GM04504 (cell line): ENCODE measurements at regions not wholly inside any gene's neighbourhood (a gene's known extent, or its start where the extent isn't known, plus 50 kb on each side); places are given as distances from the start of the nearest gene placed in this dataset.
"Not testable (repeated sequence)": the region's sequence is repeated elsewhere in the genome, so short reads cannot be mapped to it uniquely, and the experiment has no call there.

Experiments used
- DNase-seq: peaks from one replicate; pipeline ENCODE4 v3.0.0-alpha.2; 2012; ENCODE audit warnings: low read depth

GRCh38 chr1:215402147-215402546 is 165.0 kb upstream of the KCTD3 start:
- DNase-seq = no peak

GRCh38 chr1:215405211-215405610 is 161.9 kb upstream of the KCTD3 start:
- no peak for DNase-seq

DNA sequence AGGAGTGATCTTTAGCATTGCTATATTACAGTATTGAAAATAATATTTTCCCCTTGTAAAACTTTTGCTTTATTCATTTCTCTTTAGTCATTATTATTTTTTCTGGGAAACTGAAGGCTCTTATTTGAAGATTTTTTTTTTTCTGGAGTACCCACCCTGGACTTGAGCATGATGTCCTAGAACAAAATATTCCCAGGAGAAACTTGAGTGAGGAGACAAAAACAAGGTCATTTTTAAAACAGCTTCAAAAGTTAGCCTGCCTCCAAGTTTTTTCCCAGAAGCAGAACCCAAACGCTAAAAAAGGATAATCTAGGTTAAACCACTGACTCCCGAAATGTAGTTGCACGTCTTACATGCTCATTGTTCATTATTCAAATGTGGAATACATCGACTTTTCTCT is 160.2 kb upstream of the KCTD3 start:
- DNase-seq = no peak

DNA sequence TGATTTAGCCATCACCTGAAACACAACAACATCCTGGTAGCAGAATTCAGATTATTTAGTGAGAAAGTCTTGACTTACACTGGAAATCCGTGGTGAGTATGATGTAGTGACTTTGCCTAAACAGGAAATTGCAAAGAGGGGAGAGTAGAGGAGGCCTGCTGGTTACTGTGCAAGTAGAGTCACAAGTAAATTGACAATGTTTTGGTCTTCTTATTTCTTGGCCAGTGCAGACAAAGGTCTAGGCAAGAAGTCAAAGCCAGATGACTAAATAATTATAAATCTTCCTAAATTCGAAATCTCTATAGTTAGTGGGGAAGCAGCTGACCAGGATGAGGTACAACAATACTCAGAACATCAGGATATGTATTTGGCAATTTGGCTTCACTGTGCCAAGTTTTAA is 159.5 kb upstream of the KCTD3 start:
- peak; percentile 17 for DNase-seq

GRCh38 chr1:215409546-215409945 is 157.6 kb upstream of the KCTD3 start:
- DNase-seq = not testable (repeated sequence)

DNA sequence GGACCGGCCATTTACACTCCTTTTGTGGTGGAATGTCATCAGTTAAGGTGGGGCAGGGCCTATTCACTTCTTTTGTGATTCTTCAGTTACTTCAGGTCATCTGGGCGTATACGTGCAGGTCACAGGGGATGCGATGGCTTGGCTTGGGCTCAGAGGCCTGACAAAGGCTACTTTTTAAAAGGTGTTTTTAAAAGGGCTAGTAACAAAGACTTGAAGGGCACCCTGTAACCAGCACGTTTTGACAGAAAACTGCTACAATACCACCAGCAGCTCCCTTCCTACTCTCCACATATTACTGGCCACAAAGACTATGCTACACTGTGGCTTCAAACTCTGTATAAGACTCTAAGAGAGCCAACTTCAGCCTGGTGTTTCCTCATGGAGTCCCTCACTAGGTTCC is 151.6 kb upstream of the KCTD3 start:
- DNase-seq = not testable (repeated sequence)

DNA sequence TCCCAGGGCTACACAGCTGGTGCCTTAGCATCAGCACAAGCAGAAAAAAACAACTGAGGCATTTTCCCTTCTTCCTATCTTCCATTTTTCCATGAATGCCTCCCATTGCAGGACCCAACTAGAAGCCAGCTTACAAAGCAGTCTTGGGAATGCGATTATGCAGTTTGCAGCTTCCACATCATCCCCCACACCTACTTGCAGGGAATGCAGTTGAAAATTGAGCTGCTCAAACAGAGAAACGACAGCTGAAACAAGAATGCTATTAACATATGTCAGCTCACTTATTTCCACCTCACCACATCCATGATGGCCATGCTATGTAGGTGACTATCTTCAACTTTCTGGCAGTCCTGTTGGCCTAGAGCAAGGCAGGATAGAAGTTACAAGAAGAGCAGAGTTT is 150.6 kb upstream of the KCTD3 start:
- DNase-seq = no peak

DNA sequence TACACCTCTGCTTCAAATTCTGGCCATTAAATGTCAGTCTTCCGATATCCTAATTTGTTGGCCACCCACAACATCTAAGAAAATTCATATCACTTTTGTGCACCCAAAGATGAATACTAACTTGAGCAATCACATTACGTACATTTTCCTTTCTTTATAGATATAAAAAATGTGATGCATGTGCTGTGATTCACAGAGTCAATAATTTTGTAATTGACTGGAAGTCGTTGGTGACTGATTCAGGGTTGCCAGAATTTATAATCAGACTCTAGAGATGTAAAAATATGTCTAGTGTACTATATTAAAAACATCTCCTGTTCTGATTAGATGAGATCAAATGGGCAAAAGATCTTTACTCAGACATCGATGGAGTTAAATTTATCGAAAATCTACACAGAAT is 150.0 kb upstream of the KCTD3 start:
- no peak for DNase-seq

- no peak for DNase-seq
These were observed 148.1 kb upstream of the KCTD3 start for GRCh38 chr1:215418876-215419447.

GRCh38 chr1:215421744-215422143 is 145.4 kb upstream of the KCTD3 start:
- DNase-seq = peak; percentile 27

- DNase-seq = no peak
These were observed 143.8 kb upstream of the KCTD3 start for GRCh38 chr1:215423288-215423687.

DNA sequence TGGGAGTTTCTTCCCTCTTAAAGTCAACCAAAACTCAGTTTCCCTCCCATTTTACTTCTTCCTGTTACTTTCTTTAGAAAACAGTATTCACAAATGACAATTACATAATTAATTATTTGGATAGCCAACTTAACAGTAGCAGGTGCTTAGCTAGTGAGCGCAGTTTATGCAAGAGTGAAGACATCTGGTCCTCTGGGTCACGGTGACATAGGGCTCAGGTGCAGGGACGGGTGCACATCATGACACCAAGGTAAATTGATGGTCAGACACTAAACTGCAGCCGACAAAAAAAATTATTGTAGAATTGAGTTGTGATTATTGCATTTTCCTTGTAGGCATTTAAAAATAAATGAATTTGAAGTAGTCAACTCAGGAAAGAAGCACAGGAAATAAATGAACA is 142.0 kb upstream of the KCTD3 start:
- no peak for DNase-seq

GRCh38 chr1:215426101-215426500 is 141.0 kb upstream of the KCTD3 start:
- no peak for DNase-seq

- not testable (repeated sequence) for DNase-seq
These were observed 134.4 kb upstream of the KCTD3 start for GRCh38 chr1:215432483-215433227.

DNA sequence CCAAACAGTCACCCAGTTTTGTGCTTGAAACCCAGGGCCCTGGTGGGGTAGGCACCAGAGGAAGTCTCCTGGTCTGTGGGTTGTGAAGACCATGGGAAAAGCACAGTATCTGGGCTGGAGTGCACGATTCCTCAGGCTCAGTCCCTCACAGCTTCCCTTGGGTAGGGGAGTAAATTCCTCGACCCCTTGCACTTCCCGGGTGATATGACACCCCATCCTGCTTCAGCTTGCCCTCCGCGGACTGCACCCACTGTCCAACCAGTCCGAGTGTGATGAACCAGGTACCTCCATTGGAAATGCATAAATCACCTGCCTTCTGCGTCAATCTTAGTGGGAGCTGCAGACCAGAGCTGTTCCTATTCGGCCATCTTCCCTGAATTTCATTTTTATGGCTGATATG is 133.9 kb upstream of the KCTD3 start:
- DNase-seq = no peak

DNA sequence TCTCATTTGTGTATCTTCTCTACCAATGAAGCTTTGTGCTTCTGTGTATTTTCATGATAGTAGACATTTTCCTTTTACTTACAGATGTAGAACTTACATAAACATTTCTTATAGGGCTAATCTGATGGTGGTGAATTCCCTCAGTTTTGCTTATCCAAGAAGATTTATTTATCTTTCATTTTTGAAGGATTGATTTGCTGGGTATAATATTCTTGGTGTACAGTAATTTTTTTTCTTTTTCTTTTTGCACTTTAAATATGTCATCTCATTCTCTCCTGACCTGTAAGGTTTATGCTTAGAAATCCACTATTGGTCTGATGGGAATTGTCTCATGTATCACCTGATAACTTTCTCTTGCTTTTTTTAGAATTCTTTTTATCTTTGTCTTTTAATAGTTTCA is 127.6 kb upstream of the KCTD3 start:
- no peak for DNase-seq

DNA sequence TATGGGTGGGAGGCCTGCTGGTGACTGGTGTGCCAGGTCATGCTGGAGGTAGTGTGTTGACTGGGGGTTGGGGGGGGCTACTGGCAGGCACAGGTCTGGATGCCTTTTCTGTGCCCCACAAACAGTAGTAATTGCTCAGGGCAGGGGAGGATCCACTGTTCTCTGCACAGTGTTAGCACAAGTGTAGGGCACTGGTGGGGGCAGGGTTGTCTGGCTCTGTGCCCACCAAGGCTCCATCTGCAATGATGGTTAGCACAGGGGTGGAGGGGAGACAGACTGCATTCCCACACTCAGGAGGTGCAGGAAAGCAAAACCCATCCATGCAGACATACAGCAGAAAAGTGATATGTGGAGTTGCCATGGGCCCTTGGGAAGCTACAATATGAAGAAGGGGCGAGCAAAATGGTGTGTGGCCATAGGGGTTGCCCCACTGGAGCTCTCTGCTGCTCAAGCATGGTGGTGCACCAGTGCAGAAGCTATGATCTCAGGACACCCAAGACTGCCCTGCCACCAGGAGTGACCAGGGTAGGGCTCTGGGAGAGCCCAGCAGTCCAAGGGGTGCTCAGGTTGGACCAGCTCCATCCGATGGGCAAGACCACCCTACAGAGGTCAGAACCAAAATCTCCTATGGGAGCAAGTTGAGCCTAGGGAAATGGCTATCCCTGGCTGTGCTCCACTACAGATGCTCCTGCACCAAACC is 122.2 kb upstream of the KCTD3 start:
- DNase-seq = no peak

- not testable (repeated sequence) for DNase-seq
These were observed 119.1 kb upstream of the KCTD3 start for GRCh38 chr1:215448014-215448413.

DNA sequence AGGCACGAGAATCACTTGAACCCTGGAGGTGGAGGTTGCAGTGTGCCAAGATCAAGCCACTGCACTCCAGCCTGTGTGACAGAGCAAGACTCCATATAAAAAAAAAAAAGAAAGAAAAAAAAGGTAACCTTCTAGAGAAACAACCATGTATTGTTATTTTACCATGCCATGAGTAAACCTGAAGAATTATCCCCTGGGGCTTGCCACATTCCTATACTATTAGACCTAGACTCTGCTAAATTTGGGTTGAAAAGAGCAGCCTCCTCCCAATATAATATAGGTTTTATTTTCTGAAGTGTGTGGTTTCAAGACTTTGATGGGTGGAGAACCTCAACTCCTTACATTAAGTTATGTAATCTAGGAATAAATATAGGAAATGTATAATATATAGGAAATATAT is 118.0 kb upstream of the KCTD3 start:
- not testable (repeated sequence) for DNase-seq

- DNase-seq = no peak
These were observed 113.7 kb upstream of the KCTD3 start for GRCh38 chr1:215453440-215453839.

DNA sequence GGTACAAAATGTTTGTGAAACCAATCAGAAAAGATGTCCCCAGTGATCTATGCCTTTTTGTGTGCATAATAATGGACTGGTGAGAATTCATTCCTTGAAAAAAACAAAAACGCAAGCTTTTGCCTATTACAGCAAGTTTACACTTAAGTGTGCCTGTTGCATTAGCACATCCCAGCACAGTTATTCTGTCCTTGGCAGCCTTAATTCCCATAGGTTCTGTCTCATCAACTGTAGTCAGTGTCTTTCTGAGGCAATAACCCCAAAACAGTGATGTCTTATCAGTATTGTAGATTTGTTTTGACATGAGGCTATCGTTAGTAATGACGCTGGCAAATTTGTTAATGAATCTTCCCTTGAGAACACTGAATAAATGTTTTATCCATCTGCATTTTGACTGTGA is 109.9 kb upstream of the KCTD3 start:
- no peak for DNase-seq

DNA sequence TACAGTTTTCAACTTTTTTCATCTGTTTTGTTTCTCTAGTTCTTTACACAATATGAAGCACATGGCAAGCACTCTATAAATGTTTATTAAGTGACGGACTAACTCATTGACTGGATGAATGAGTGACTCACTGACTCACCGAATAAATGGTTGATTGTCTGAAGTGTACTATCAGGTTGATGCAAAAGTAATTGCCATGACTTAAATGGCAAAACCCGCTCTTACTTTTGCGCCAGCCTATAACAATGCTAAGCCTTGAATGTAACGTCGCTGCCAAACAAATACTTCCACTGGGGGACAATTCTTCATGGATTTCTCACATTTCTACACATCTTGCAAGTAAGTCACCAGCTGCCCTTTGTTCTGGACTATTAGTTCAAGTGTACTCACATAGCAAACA is 109.0 kb upstream of the KCTD3 start:
- DNase-seq = no peak

- no peak for DNase-seq
These were observed 108.5 kb upstream of the KCTD3 start for GRCh38 chr1:215458562-215458961.
